Motor neuron (in vitro differentiated cells): ENCODE measurements at regions not wholly inside any gene's neighbourhood (a gene's known extent, or its start where the extent isn't known, plus 50 kb on each side); places are given as distances from the start of the nearest gene placed in this dataset.
A peak's percentile ranks its signal among the peaks of the same experiment; 100 is the strongest.
"Not testable (repeated sequence)": the region's sequence is repeated elsewhere in the genome, so short reads cannot be mapped to it uniquely, and the experiment has no call there.

Experiments
- ATAC-seq, 8 experiments: fragments of 200-7000 bp; cut with Tn5 transposase; replicated peaks in 6 of 8; 2 replicates each; pipeline ENCODE4 v1.8.0; 2021; ENCODE audit warnings: mild to moderate bottlenecking in 8 of 8, moderate library complexity in 8 of 8
- H3K27ac ChIP-seq, 2 donors: fragments of 250-450 bp; sonication (Bioruptor Pico); 2 replicates each; pipeline ENCODE4 v1.9.0; 2021; ENCODE audit warnings: antibody characterized with exemption in 2 of 2, mild to moderate bottlenecking in 2 of 2, moderate library complexity in 1 of 2
- H3K4me1 ChIP-seq, 2 donors: fragments of 250-450 bp; sonication (Bioruptor Pico); replicated peaks in 1 of 2; 2 replicates each; pipeline ENCODE4 v1.6.1; 2021; ENCODE audit warnings: antibody characterized with exemption in 2 of 2, mild to moderate bottlenecking in 2 of 2, moderate library complexity in 1 of 2
- H3K4me3 ChIP-seq, 5 donors: fragments of 250-450 bp; sonication (Bioruptor Pico); 2 replicates each; pipeline ENCODE4 v1.9.0; 2021; ENCODE audit warnings: antibody characterized with exemption in 5 of 5, mild to moderate bottlenecking in 5 of 5, moderate library complexity in 4 of 5
- WGBS, 10 experiments: fragments of 450-650 bp; shearing (Covaris generic); methylation state at CpG; one replicate each; pipeline ENCODE4 v1.0.0; 2022; 5-methylcytosine and 5-hydroxymethylcytosine counted together
- in situ Hi-C, 9 experiments: fragments of 400-800 bp; cut with MboI; loops; one replicate each; pipeline ENCODE4 v1.15.0; 2021; ENCODE audit warnings: low sequenced_read_pairs in 9 of 9, low pct_unique_long_range_greater_than_20kb in 2 of 9; ENCODE audit not compliant: unreplicated experiment in 9 of 9

GRCh38 chr2:239726091-239726591, 299.0 kb downstream of the NDUFA10 start:
- peak in 1 of 8 experiments; percentile 27 for ATAC-seq
- 32 to 88% (median 60%) methylated on average over 2 to 5 of the region's 18 CpGs; no CpG with 5 or more reads in 7 of the 10 experiments for WGBS, 10 experiments
- in situ Hi-C loops: no loop called here
- Histone ChIP-seq H3K4me1 (peaks cover 27 to 34% of the 10 kb centered on the region in 2 donors), H3K4me3 (no peak overlapping the region), H3K27ac (no peak overlapping the region)

- Histone ChIP-seq H3K27ac (no peak overlapping the region), H3K4me3 (no peak overlapping the region)
- 69 to 96% (median 88%) methylated on average over 4 to 5 of the region's 7 CpGs; no CpG with 5 or more reads in 7 of the 10 experiments for WGBS, 10 experiments
These were observed 299.6 kb downstream of the NDUFA10 start for GRCh38 chr2:239725551-239725890.

GRCh38 chr2:239724851-239725550, 300.1 kb downstream of the NDUFA10 start:
- Histone ChIP-seq H3K27ac (no peak overlapping the region), H3K4me3 (no peak overlapping the region), H3K4me1 (peaks cover 27 to 34% of the 10 kb centered on the region in 2 donors)
- ATAC-seq: no peak
- in situ Hi-C loops: no loop called here
- WGBS, 10 experiments: 60 to 100% (median 79%) methylated on average over 2 to 5 of the region's 14 CpGs; no CpG with 5 or more reads in 4 of the 10 experiments

More at GRCh38 chr2:239725551-239725890, 299.6 kb downstream of the NDUFA10 start:
- no peak for ATAC-seq
- peaks cover 27 to 34% of the 10 kb centered on the region in 2 donors for H3K4me1 ChIP-seq
- in situ Hi-C loops: no loop called here

GRCh38 chr2:239724194-239724849, 300.8 kb downstream of the NDUFA10 start:
- 0 to 96% (median 79%) methylated on average over 1 to 8 of the region's 16 CpGs; no CpG with 5 or more reads in 1 of the 10 experiments for WGBS, 10 experiments
- in situ Hi-C loops: no loop called here
- peaks cover 26 to 29% of the 10 kb centered on the region in 2 donors for H3K4me1 ChIP-seq
- ATAC-seq: peak in 2 of 8 experiments; percentile 45 to 72
- H3K4me3 ChIP-seq: no peak overlapping the region
- H3K27ac ChIP-seq: no peak overlapping the region

GRCh38 chr2:239723486-239724193, 301.5 kb downstream of the NDUFA10 start:
- Histone ChIP-seq H3K4me1 (peaks cover 19 to 23% of the 10 kb centered on the region in 2 donors), H3K4me3 (no peak overlapping the region), H3K27ac (no peak overlapping the region)
- in situ Hi-C loops: no loop called here
- no peak for ATAC-seq
- 0 to 100% (median 90%) methylated on average over 1 to 6 of the region's 9 CpGs; no CpG with 5 or more reads in 3 of the 10 experiments for WGBS, 10 experiments

- Histone ChIP-seq H3K4me1 (peaks cover 12 to 15% of the 10 kb centered on the region in 2 donors), H3K4me3 (no peak overlapping the region), H3K27ac (no peak overlapping the region)
- 0 to 80% (median 70%) methylated on average over 1 to 3 of the region's 16 CpGs; no CpG with 5 or more reads in 6 of the 10 experiments for WGBS, 10 experiments
- in situ Hi-C loops: no loop called here
- peak in 1 of 8 experiments; percentile 26 for ATAC-seq
These were observed 302.2 kb downstream of the NDUFA10 start for GRCh38 chr2:239722760-239723470.

- H3K27ac ChIP-seq: no peak overlapping the region
- 50 to 100% (median 91%) methylated on average over 1 to 15 of the region's 18 CpGs; no CpG with 5 or more reads in 4 of the 10 experiments for WGBS, 10 experiments
These were observed 303.0 kb downstream of the NDUFA10 start for GRCh38 chr2:239721991-239722759.

GRCh38 chr2:239721531-239721930, 303.6 kb downstream of the NDUFA10 start:
- no peak for ATAC-seq
- WGBS, 10 experiments: 80 to 84% (median 83%) methylated on average over 1 to 9 of the region's 11 CpGs; no CpG with 5 or more reads in 7 of the 10 experiments
- Histone ChIP-seq H3K4me3 (no peak overlapping the region), H3K4me1 (peaks cover 9 to 15% of the 10 kb centered on the region in 2 donors), H3K27ac (no peak overlapping the region)
- in situ Hi-C loops: no loop called here

More at GRCh38 chr2:239721991-239722759, 303.0 kb downstream of the NDUFA10 start:
- Histone ChIP-seq H3K4me1 (peaks cover 4 to 10% of the 10 kb centered on the region in 2 donors), H3K4me3 (no peak overlapping the region)
- in situ Hi-C loops: no loop called here
- ATAC-seq: no peak

GRCh38 chr2:239720361-239721360, 304.5 kb downstream of the NDUFA10 start:
- Histone ChIP-seq H3K4me1 (peaks cover 6 to 10% of the 10 kb centered on the region in 2 donors), H3K4me3 (no peak overlapping the region), H3K27ac (no peak overlapping the region)
- 0 to 88% (median 72%) methylated on average over 1 to 20 of the region's 27 CpGs; no CpG with 5 or more reads in 2 of the 10 experiments for whole genome bisulfite sequencing, 10 experiments
- in situ Hi-C loops: no loop called here
- peak in 1 of 8 experiments; percentile 23 for ATAC-seq

GRCh38 chr2:239719791-239720360, 305.3 kb downstream of the NDUFA10 start:
- H3K27ac ChIP-seq: no peak overlapping the region
- peaks cover 6 to 10% of the 10 kb centered on the region in 2 donors for H3K4me1 ChIP-seq
- WGBS, 10 experiments: 93% methylated on average over 3 of the region's 9 CpGs; no CpG with 5 or more reads in 9 of the 10 experiments
- no peak for ATAC-seq
- H3K4me3 ChIP-seq: no peak overlapping the region
- in situ Hi-C loops: no loop called here

- in situ Hi-C loops, H3K4me3 ChIP-seq, ATAC-seq, H3K27ac ChIP-seq: not testable (repeated sequence)
- WGBS, 10 experiments: 29 to 100% (median 61%) methylated on average over 1 to 3 of the region's 6 CpGs; no CpG with 5 or more reads in 3 of the 10 experiments
- peaks cover 6 to 10% of the 10 kb centered on the region in 2 donors for H3K4me1 ChIP-seq
These were observed 306.2 kb downstream of the NDUFA10 start for GRCh38 chr2:239718991-239719390.
